Activated CD4-positive, alpha-beta T cell treated with anti-CD3 and anti-CD28 coated beads, Interleukin-2, amount 50 U/mL, for 4 hours (primary cell): ENCODE measurements at regions not wholly inside any gene's neighbourhood (a gene's known extent, or its start where the extent isn't known, plus 50 kb on each side); places are given as distances from the start of the nearest gene placed in this dataset.

Experiments used
- DNase-seq, 2 experiments: peaks; one replicate each; pipeline ENCODE4 v3.0.0-alpha.2; 2020

GRCh38 chr1:228899421-228899956, 164.2 kb downstream of the RHOU start:
- no peak for DNase-seq

GRCh38 chr1:228900099-228900885, 165.0 kb downstream of the RHOU start:
- DNase-seq, result no peak

GRCh38 chr1:228900886-228901392, 165.7 kb downstream of the RHOU start:
- DNase-seq, result no peak

GRCh38 chr1:228901936-228902681, 166.8 kb downstream of the RHOU start:
- no peak for DNase-seq

GRCh38 chr1:228902781-228903433, 167.6 kb downstream of the RHOU start:
- no peak for DNase-seq

GRCh38 chr1:228903434-228904071, 168.3 kb downstream of the RHOU start:
- no peak for DNase-seq

GRCh38 chr1:228904222-228904621, 168.9 kb downstream of the RHOU start:
- DNase-seq, result no peak

GRCh38 chr1:228905701-228906101, 170.4 kb downstream of the RHOU start:
- DNase-seq, result no peak

GRCh38 chr1:228906223-228906860, 171.1 kb downstream of the RHOU start:
- DNase-seq, result no peak

GRCh38 chr1:228911225-228912210, 176.2 kb downstream of the RHOU start:
- DNase-seq, result no peak

GRCh38 chr1:228913626-228914414, 178.5 kb downstream of the RHOU start:
- DNase-seq, result no peak

- DNase-seq, result no peak
Measured at GRCh38 chr1:228914700-228915099, 179.4 kb downstream of the RHOU start.

GRCh38 chr1:228917342-228917741, 182.1 kb downstream of the RHOU start:
- DNase-seq, result no peak

GRCh38 chr1:228917755-228918154, 182.5 kb downstream of the RHOU start:
- DNase-seq, result no peak

- no peak for DNase-seq
Measured at GRCh38 chr1:228918335-228918734, 183.1 kb downstream of the RHOU start.

GRCh38 chr1:228919914-228920313, 184.6 kb downstream of the RHOU start:
- no peak for DNase-seq

- DNase-seq, result no peak
Measured at GRCh38 chr1:228920831-228921230, 185.6 kb downstream of the RHOU start.

GRCh38 chr1:228921481-228921880, 186.2 kb downstream of the RHOU start:
- no peak for DNase-seq

- DNase-seq, result no peak
Measured at GRCh38 chr1:228922722-228923376, 187.6 kb downstream of the RHOU start.
